Testis (tissue), 2 donors: ENCODE measurements at regions not wholly inside any gene's neighbourhood (a gene's known extent, or its start where the extent isn't known, plus 50 kb on each side); places are given as distances from the start of the nearest gene placed in this dataset.

Experiments
- DNase-seq: peaks from one replicate; pipeline ENCODE4 v3.0.0-alpha.2; 2019
- H3K27ac ChIP-seq, 2 donors: fragments of 200-600 bp; sonication (generic); one replicate each; pipeline ENCODE4 v1.5.1; 2019
- H3K27me3 ChIP-seq: fragments of 200-600 bp; sonication (generic); one replicate; pipeline ENCODE4 v1.5.1; 2019
- H3K36me3 ChIP-seq: fragments of 200-600 bp; sonication (generic); one replicate; pipeline ENCODE4 v1.5.1; 2017; ENCODE audit warnings: low read depth; ENCODE audit errors: missing control alignments
- H3K4me1 ChIP-seq: fragments of 200-600 bp; sonication (generic); one replicate; pipeline ENCODE4 v1.5.1; 2019
- H3K4me3 ChIP-seq, 2 donors: fragments of 200-600 bp; sonication (generic); one replicate each; pipeline ENCODE4 v1.5.1; 2017 to 2019
- H3K9me3 ChIP-seq: fragments of 200-600 bp; sonication (generic); one replicate; pipeline ENCODE4 v1.5.1; 2017
- CTCF ChIP-seq, 3 experiments: fragments of 450-650 bp in 2 of 3; fragments of 200-600 bp in 1 of 3; sonication (generic) in 1 of 3; IDR thresholded peaks; one replicate each; pipeline ENCODE4 v1.5.1; 2016 to 2019; ENCODE audit warnings: antibody characterized with exemption in 3 of 3, mild to moderate bottlenecking in 2 of 3, moderate library complexity in 1 of 3
- POLR2A ChIP-seq: fragments of 450-650 bp; IDR thresholded peaks from one replicate; pipeline ENCODE4 v1.6.1; 2017; ENCODE audit warnings: antibody characterized with exemption, mild to moderate bottlenecking, moderate library complexity
- WGBS, 2 donors: methylation state at CpG; one replicate each; pipeline ENCODE4 v1.1.5; 2018; 5-methylcytosine and 5-hydroxymethylcytosine counted together
- intact Hi-C: fragments of 100-400 bp; cut with DNase I; formaldehyde crosslinking; loops from one replicate; pipeline ENCODE4 v1.15.1; 2023; ENCODE audit warnings: low total_unique reads
- small RNA-seq, 2 donors: library from RNA; depleted of rRNA; stranded (forward); fragments of <200 nt; gene quantifications; one replicate each; pipeline ENCODE3, GENCODE V24; 2016

GRCh38 chr1:164910671-164911070, 351.7 kb downstream of the PBX1 start:
- Histone ChIP-seq H3K27me3 (no peaks in the 10 kb centered on the region), H3K4me3 (no peak overlapping the region), H3K9me3 (no peaks in the 10 kb centered on the region), H3K4me1 (no peaks in the 10 kb centered on the region), H3K27ac (no peak overlapping the region), H3K36me3 (no peaks in the 10 kb centered on the region)
- DNase-seq, result no peak
- TF ChIP-seq POLR2A (no peak), CTCF (IDR thresholded peaks at IDR 0.05) (no peak)
- 85 to 95% methylated on average over 2 of the region's 2 CpGs for WGBS, 2 donors
- intact Hi-C loops, result no loop called here

- Histone ChIP-seq H3K9me3 (no peaks in the 10 kb centered on the region), H3K4me1 (no peaks in the 10 kb centered on the region), H3K27me3 (no peaks in the 10 kb centered on the region), H3K4me3 (no peak overlapping the region), H3K27ac (no peak overlapping the region), H3K36me3 (no peaks in the 10 kb centered on the region)
- intact Hi-C loops, result no loop called here
- TF ChIP-seq CTCF (IDR thresholded peaks at IDR 0.05) (no peak), POLR2A (no peak)
- WGBS, 2 donors, result 41 to 82% methylated on average over 2 of the region's 2 CpGs
- DNase-seq, result no peak
Observed at GRCh38 chr1:164907666-164908065, 348.7 kb downstream of the PBX1 start.

GRCh38 chr1:164905869-164906268, 346.9 kb downstream of the PBX1 start:
- H3K27me3 ChIP-seq, result no peaks in the 10 kb centered on the region
- intact Hi-C loops, result no loop called here
- WGBS, 2 donors, result 85 to 87% methylated on average over 9 of the region's 9 CpGs
- H3K4me1 ChIP-seq, result no peaks in the 10 kb centered on the region
- H3K4me3 ChIP-seq, result no peak overlapping the region
- no peak for DNase-seq
- TF ChIP-seq POLR2A (no peak), CTCF (IDR thresholded peaks at IDR 0.05) (no peak)
- H3K9me3 ChIP-seq, result no peaks in the 10 kb centered on the region
- no peak overlapping the region for H3K27ac ChIP-seq
- no peaks in the 10 kb centered on the region for H3K36me3 ChIP-seq

- Histone ChIP-seq H3K36me3 (no peaks in the 10 kb centered on the region), H3K27ac (no peak overlapping the region), H3K27me3 (no peaks in the 10 kb centered on the region), H3K9me3 (no peaks in the 10 kb centered on the region), H3K4me3 (no peak overlapping the region), H3K4me1 (no peaks in the 10 kb centered on the region)
- intact Hi-C loops, result no loop called here
- DNase-seq, result no peak
- 72 to 77% methylated on average over 2 of the region's 2 CpGs for WGBS, 2 donors
- TF ChIP-seq CTCF (IDR thresholded peaks at IDR 0.05) (no peak), POLR2A (no peak)
Observed at GRCh38 chr1:164902491-164902890, 343.5 kb downstream of the PBX1 start.

Small RNAs in the stretch of these regions (small RNA-seq; reads per million reads assigned to genes)
- 0 reads per million in 2 donors for gene RNU6-755P
